Ishikawa (cell line): ENCODE measurements at regions not wholly inside any gene's neighbourhood (a gene's known extent, or its start where the extent isn't known, plus 50 kb on each side); places are given as distances from the start of the nearest gene placed in this dataset.

Source experiments
- CEBPB ChIP-seq: IDR thresholded peaks from 2 replicates; pipeline ENCODE4 v1.6.1; 2012
- CREB1 ChIP-seq: IDR thresholded peaks from 2 replicates; pipeline ENCODE4 v1.6.1; 2012; ENCODE audit warnings: low read depth
- EP300 ChIP-seq: IDR thresholded peaks from 2 replicates; pipeline ENCODE4 v1.6.1; 2012; ENCODE audit warnings: borderline replicate concordance
- NFIC ChIP-seq: IDR thresholded peaks from 2 replicates; pipeline ENCODE4 v1.6.1; 2012
- RAD21 ChIP-seq: IDR thresholded peaks from 2 replicates; pipeline ENCODE4 v1.6.1; 2012; ENCODE audit warnings: low read depth
- TAF1 ChIP-seq: IDR thresholded peaks from 2 replicates; pipeline ENCODE4 v1.6.1; 2012; ENCODE audit warnings: low read depth, mild to moderate bottlenecking
- TCF12 ChIP-seq: IDR thresholded peaks from 2 replicates; pipeline ENCODE4 v1.6.1; 2012; ENCODE audit warnings: low read depth
- TEAD4 ChIP-seq: IDR thresholded peaks from 2 replicates; pipeline ENCODE4 v1.6.1; 2012
- USF1 ChIP-seq: IDR thresholded peaks from 2 replicates; pipeline ENCODE4 v1.6.1; 2012
- YY1 ChIP-seq: IDR thresholded peaks from 2 replicates; pipeline ENCODE4 v1.6.1; 2012; ENCODE audit warnings: low read depth
- ZBTB7A ChIP-seq: IDR thresholded peaks from 2 replicates; pipeline ENCODE4 v1.6.1; 2012; ENCODE audit warnings: low read depth
- TF ChIP-seq, protein P1 (sequence below): IDR thresholded peaks from 2 replicates; pipeline ENCODE4 v1.6.1; 2012
- TF ChIP-seq, protein P2 (sequence below): IDR thresholded peaks from 2 replicates; pipeline ENCODE4 v1.6.1; 2012; ENCODE audit warnings: low read depth, mild to moderate bottlenecking

- TF ChIP-seq, protein P1, sequence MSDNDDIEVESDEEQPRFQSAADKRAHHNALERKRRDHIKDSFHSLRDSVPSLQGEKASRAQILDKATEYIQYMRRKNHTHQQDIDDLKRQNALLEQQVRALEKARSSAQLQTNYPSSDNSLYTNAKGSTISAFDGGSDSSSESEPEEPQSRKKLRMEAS = no peak
- TF ChIP-seq TAF1 (no peak), NFIC (no peak), TCF12 (no peak), TEAD4 (no peak), EP300 (no peak), RAD21 (no peak), USF1 (no peak), CREB1 (no peak), YY1 (no peak), CEBPB (no peak), ZBTB7A (no peak)
- TF ChIP-seq, protein P2, sequence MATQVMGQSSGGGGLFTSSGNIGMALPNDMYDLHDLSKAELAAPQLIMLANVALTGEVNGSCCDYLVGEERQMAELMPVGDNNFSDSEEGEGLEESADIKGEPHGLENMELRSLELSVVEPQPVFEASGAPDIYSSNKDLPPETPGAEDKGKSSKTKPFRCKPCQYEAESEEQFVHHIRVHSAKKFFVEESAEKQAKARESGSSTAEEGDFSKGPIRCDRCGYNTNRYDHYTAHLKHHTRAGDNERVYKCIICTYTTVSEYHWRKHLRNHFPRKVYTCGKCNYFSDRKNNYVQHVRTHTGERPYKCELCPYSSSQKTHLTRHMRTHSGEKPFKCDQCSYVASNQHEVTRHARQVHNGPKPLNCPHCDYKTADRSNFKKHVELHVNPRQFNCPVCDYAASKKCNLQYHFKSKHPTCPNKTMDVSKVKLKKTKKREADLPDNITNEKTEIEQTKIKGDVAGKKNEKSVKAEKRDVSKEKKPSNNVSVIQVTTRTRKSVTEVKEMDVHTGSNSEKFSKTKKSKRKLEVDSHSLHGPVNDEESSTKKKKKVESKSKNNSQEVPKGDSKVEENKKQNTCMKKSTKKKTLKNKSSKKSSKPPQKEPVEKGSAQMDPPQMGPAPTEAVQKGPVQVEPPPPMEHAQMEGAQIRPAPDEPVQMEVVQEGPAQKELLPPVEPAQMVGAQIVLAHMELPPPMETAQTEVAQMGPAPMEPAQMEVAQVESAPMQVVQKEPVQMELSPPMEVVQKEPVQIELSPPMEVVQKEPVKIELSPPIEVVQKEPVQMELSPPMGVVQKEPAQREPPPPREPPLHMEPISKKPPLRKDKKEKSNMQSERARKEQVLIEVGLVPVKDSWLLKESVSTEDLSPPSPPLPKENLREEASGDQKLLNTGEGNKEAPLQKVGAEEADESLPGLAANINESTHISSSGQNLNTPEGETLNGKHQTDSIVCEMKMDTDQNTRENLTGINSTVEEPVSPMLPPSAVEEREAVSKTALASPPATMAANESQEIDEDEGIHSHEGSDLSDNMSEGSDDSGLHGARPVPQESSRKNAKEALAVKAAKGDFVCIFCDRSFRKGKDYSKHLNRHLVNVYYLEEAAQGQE = no peak
Observed at GRCh38 chr3:72436863-72437592, 411.2 kb downstream of the SHQ1 start.
